HUES48 (cell line): ENCODE measurements at regions not wholly inside any gene's neighbourhood (a gene's known extent, or its start where the extent isn't known, plus 50 kb on each side); places are given as distances from the start of the nearest gene placed in this dataset.

Experiments
- H3K27ac ChIP-seq: one replicate; pipeline ENCODE4 v1.7.0; 2013; ENCODE audit warnings: low read depth, low read length, inconsistent platforms
- H3K27me3 ChIP-seq: 2 replicates; pipeline ENCODE4 v1.6.1; 2013; ENCODE audit warnings: mild to moderate bottlenecking, low read length; ENCODE audit not compliant: control insufficient read depth, insufficient read depth
- H3K36me3 ChIP-seq: 2 replicates; pipeline ENCODE4 v1.6.1; 2013; ENCODE audit warnings: low read length; ENCODE audit not compliant: control insufficient read depth, insufficient read depth
- H3K4me1 ChIP-seq: 2 replicates; pipeline ENCODE4 v1.6.1; 2013; ENCODE audit warnings: mild to moderate bottlenecking, low read length; ENCODE audit not compliant: control insufficient read depth, insufficient read depth
- H3K4me3 ChIP-seq: 2 replicates; pipeline ENCODE4 v1.5.1; 2013; ENCODE audit warnings: mild to moderate bottlenecking, low read depth, low read length
- H3K9ac ChIP-seq: 2 replicates; pipeline ENCODE4 v1.6.1; 2013; ENCODE audit warnings: mild to moderate bottlenecking, low read depth, low read length, moderate library complexity
- H3K9me3 ChIP-seq: 2 replicates; pipeline ENCODE4 v1.6.1; 2013; ENCODE audit warnings: low read length; ENCODE audit not compliant: control insufficient read depth, insufficient read depth

DNA sequence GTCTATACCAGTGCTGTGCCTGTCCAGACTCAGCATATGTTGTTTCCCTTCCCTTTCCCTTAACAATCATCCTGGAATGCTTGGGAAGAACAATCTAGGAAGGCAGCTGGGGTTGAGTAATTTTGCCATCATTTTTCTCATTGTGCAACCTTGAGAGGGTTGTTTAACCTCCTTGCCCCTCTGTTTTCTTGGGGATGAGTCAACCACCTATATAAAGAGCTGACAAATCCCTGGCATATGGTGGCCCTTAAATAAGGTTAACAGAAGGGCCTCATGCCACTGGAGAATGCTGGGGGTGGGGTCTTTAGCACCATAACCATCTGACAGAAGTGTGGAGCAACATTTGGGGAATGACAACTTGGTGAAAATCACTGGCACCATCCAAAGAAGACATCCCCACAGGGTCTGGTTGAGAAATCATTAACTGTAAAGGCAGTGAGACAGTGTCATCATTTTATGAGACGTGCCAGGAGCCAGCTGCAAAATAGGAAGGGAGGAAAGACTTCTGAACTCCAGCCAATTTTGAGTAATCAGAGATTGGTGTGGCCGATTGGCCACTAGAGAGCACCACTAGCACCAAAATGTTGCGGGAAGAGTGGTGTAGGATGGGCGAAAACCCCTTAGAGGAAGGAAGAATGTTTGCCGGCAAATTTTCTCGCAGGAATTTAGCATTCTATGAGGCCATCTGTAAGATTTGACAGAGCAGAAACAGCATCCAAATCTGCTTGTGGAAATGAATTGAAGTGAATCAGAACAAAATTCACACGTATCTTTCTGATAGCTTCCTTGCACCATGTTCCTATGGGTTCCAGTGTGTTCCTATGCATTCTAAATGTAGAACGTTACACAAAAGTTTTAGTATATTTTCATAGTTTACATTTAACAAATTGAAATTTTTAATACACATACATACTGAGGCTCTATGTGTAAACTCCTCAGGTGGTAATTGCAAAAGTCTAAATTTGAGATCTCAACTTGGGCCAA lies 113.8 kb downstream of the MSX2 start:
- no peaks in the 10 kb centered on the region for H3K36me3 ChIP-seq
- H3K27me3 ChIP-seq: no peaks in the 10 kb centered on the region
- H3K9me3 ChIP-seq: no peaks in the 10 kb centered on the region; the same call in 1 of the 2 replicates
- no peak overlapping the region for H3K4me3 ChIP-seq
- H3K9ac ChIP-seq: no peak overlapping the region
- H3K4me1 ChIP-seq: peaks cover 6% of the 10 kb centered on the region
- no peak overlapping the region for H3K27ac ChIP-seq

DNA sequence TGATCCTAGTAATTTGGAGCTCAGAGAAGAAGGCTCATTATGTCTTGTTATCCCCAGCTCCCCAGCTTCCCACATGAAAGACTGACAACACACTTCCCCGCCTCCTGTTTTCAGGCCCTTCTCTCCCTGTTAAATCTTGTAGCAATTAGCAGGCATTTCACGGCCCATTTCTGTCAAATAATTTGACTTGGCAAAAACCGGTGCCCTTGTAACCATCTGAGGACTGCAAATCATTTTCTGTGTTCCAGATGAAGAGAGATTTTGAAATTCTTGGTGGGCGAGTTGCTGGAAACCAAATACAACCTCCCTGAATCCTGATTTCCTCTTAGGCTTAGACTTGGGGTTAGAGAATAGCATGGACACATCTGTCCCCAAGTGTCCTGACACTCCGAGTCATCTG lies 109.7 kb downstream of the MSX2 start:
- Histone ChIP-seq H3K4me1 (no peaks in the 10 kb centered on the region), H3K27me3 (no peaks in the 10 kb centered on the region), H3K27ac (no peak overlapping the region), H3K4me3 (no peak overlapping the region), H3K9ac (no peak overlapping the region), H3K36me3 (no peaks in the 10 kb centered on the region), H3K9me3 (no peaks in the 10 kb centered on the region)

DNA sequence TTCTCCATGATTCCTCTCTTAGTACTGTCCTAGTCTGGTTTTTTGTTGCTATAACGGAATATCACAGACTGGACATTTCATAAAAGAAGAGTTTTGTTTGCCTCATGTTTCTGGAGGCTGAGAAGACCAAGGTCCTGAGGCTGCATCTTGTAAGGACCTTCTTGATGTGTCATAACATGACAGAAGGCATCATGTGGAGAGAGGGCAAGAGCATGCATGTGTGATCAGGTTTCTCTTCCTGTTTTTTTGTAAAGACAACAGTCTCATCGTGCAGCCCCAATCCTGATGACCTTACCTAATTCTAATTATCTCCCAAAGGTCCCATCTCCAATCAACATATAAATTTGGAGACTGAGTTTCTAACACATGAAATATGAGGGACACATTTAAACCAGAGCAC lies 108.4 kb downstream of the MSX2 start:
- Histone ChIP-seq H3K9ac (no peak overlapping the region), H3K4me1 (no peaks in the 10 kb centered on the region), H3K27me3 (no peaks in the 10 kb centered on the region), H3K9me3 (no peaks in the 10 kb centered on the region), H3K36me3 (no peaks in the 10 kb centered on the region), H3K4me3 (no peak overlapping the region), H3K27ac (no peak overlapping the region)

DNA sequence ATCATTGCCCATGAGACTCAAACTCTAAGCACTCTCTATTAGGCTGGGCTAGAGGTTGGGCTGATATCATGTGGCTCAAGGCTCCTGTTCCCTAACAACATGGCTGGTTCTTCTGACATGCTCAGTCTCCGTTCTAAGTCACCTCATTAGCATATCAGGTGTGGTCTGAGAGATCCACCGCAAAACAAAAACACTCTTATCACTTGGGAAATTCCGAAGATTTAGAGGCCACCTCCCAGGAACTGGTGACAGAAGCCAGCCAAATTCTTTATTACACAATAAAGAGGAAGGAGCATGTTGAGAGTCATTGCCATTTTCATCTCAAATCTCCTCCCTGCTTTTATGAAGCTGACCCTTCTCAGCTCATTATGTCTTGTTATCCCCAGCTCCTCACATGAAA lies 107.6 kb downstream of the MSX2 start:
- H3K9me3 ChIP-seq: no peaks in the 10 kb centered on the region
- H3K27me3 ChIP-seq: no peaks in the 10 kb centered on the region
- H3K4me1 ChIP-seq: no peaks in the 10 kb centered on the region
- H3K27ac ChIP-seq: no peak overlapping the region
- H3K9ac ChIP-seq: no peak overlapping the region
- H3K4me3 ChIP-seq: no peak overlapping the region
- no peaks in the 10 kb centered on the region for H3K36me3 ChIP-seq

DNA sequence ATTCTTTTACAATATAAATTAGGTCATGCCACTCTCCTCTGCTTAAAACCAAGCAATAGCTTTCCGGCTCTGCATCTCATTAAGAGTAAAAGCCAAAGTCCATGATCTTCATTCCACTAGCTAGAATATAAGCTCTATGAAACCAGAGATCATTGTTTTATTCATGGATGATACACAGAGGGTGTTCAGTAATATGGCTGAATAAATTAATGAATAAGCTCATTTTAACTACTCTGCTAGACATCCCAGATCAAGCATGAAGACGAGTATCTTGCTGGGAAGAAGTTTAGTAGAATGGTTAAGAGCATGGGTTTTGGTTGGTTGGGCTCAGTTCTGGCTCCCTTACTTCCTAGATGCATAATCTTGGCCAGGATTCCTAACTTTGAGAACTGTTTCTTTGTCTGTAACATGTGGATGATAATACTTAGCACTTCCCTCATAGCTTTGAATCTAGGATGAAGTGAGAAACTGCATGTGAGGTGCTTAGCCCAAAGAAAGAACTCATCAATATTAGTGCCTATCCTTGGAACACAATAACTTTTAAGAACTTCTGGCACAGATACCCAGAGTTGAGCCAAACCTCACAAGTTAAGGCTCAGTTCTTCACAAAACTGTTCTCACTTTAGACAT lies 106.8 kb downstream of the MSX2 start:
- Histone ChIP-seq H3K27ac (no peak overlapping the region), H3K4me1 (no peaks in the 10 kb centered on the region), H3K9ac (no peak overlapping the region), H3K36me3 (no peaks in the 10 kb centered on the region), H3K4me3 (no peak overlapping the region), H3K9me3 (no peaks in the 10 kb centered on the region), H3K27me3 (no peaks in the 10 kb centered on the region)

DNA sequence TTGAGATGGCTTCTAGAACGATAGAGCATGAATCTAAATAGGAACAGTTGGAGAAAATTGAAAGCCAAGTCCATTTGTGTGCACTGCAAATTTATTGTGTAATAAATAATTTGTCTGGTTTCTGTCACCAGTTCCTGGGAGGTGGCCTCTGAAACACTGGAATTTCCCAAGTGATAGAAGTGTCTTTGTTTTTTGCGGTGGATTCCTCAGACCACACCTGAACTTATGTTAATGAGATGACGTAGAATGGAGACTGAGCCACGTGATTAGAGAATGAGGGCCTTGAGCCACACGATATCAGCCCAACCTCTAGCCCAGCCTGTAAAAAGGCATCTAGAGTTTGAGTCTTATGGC lies 105.1 kb downstream of the MSX2 start:
- no peak overlapping the region for H3K9ac ChIP-seq
- H3K4me1 ChIP-seq: no peaks in the 10 kb centered on the region
- no peak overlapping the region for H3K4me3 ChIP-seq
- no peaks in the 10 kb centered on the region for H3K9me3 ChIP-seq
- H3K36me3 ChIP-seq: no peaks in the 10 kb centered on the region
- H3K27me3 ChIP-seq: no peaks in the 10 kb centered on the region
- H3K27ac ChIP-seq: no peak overlapping the region

DNA sequence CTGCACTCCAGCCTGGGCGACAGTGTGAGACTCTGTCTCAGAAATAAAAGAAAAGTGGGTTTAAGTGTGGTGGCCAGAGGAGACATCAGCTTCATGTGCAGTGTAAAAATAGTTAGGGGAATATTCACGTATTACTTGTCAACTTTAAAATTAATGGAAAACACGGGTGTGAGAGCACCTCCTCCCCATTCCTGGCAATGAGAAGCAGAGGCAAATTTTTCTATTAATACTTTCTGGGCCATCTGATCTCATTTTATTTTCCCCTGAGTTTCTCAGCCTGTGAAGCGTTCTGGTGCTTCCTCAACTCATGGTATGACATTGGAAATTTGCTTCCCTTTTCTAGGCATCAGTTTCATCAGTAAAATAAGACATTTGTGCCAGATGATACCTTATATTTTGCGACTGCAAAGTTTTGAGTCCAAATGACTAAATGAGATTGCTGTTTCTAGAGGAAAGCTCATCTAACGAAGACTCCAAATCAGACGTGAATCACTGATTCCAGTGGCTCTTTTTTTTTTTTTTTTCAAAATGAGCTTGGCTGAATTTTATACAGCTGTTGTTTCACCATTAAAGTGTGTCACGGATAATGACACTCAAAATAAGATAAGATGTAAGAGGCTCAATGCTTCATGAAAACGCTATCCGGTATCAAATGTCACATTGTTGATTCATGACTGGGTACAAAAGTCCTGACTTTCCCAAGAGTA lies 104.6 kb downstream of the MSX2 start:
- H3K4me1 ChIP-seq: no peaks in the 10 kb centered on the region
- no peak overlapping the region for H3K4me3 ChIP-seq
- H3K9ac ChIP-seq: no peak overlapping the region
- no peaks in the 10 kb centered on the region for H3K9me3 ChIP-seq
- H3K27me3 ChIP-seq: no peaks in the 10 kb centered on the region
- H3K27ac ChIP-seq: no peak overlapping the region
- H3K36me3 ChIP-seq: no peaks in the 10 kb centered on the region

DNA sequence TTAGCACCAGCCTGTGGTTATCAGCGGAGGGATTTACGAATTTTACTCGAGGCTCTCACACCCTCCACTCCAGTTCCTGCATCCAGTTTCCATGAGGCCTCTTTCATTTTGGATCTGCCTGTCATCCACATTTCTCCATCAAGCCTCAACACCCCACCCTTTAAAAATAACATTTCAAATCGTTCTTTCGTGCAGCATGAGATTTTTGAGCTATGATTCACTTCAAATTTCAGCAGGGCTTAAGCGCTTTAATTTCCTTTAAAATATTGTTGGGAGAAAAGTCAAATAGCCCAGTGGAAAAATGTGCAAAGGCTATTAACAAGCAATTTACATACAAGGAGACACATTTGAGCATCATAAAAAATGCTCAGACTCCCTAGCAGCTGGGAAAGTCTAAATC lies 103.2 kb downstream of the MSX2 start:
- Histone ChIP-seq H3K27me3 (no peaks in the 10 kb centered on the region), H3K4me1 (no peaks in the 10 kb centered on the region), H3K4me3 (no peak overlapping the region), H3K36me3 (no peaks in the 10 kb centered on the region), H3K27ac (no peak overlapping the region), H3K9me3 (no peaks in the 10 kb centered on the region), H3K9ac (no peak overlapping the region)

DNA sequence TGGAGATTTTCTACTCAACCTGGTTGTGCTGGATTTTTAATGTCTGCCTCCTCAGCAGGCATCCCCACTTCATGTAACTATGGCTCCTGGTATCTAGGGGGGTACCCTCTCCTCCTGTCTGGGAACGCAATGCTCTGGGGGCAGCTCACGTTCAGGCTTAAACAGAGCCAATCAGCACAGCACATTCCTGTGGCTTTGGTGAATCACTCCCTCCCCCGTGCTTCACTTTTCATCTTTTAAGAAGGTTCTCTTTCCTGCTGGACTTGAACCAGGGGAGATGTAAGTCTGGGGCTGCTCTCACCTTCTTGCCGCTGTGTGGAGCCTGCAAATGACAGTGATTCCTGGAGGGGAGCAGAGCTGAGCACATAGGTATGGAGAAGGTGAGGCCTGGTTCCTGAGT lies 101.2 kb downstream of the MSX2 start:
- Histone ChIP-seq H3K36me3 (no peaks in the 10 kb centered on the region), H3K27me3 (no peaks in the 10 kb centered on the region), H3K4me3 (no peak overlapping the region), H3K4me1 (no peaks in the 10 kb centered on the region), H3K9me3 (no peaks in the 10 kb centered on the region), H3K9ac (no peak overlapping the region), H3K27ac (no peak overlapping the region)

DNA sequence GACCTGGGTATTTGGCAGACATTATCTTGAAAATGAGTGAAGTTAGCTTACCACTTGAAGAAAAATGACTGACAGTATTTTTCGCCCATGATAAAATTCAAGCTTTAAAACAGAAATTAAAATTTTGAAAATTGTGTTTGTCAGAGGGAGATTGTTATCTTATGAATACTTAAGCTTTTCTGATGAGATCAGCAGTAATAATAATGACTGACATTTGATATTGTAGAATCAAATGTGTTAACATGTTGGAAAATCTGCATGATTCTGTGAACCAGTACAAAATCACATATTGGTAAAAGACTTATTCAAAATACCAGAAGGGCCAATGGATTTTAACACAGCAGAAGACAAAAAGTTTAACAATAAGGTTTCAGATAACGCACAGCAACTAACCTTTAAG lies 94.0 kb downstream of the MSX2 start:
- Histone ChIP-seq H3K27ac (no peak overlapping the region), H3K4me1 (no peaks in the 10 kb centered on the region), H3K9me3 (no peaks in the 10 kb centered on the region), H3K36me3 (no peaks in the 10 kb centered on the region), H3K4me3 (no peak overlapping the region), H3K9ac (no peak overlapping the region), H3K27me3 (no peaks in the 10 kb centered on the region)

DNA sequence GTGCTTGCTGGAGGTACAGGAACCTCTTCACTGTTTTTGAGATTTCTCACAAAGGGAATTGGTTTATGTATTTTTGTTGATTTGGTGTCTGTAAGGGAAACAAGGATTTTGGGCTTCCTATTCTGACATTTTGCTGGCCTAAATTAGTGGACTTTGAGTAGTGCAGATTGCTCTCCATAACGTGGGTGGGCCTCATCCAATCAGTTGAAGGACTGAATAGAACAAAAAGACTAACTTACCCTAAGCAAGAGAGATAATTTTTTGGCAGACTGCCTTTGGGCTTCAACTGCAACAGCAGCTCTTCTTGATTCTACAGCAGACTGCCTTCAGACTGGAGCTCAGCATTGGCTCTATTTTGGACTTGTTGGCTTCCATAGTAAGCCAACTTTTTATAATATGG lies 93.2 kb downstream of the MSX2 start:
- Histone ChIP-seq H3K27ac (no peak overlapping the region), H3K9me3 (no peaks in the 10 kb centered on the region), H3K4me3 (no peak overlapping the region), H3K36me3 (no peaks in the 10 kb centered on the region), H3K4me1 (no peaks in the 10 kb centered on the region), H3K27me3 (no peaks in the 10 kb centered on the region), H3K9ac (no peak overlapping the region)
